ENCODE measurements at regions not wholly inside any gene's neighbourhood (a gene's known extent, or its start where the extent isn't known, plus 50 kb on each side); places are given as distances from the start of the nearest gene placed in this dataset.
A peak's percentile ranks its signal among the peaks of the same experiment; 100 is the strongest.

DNA sequence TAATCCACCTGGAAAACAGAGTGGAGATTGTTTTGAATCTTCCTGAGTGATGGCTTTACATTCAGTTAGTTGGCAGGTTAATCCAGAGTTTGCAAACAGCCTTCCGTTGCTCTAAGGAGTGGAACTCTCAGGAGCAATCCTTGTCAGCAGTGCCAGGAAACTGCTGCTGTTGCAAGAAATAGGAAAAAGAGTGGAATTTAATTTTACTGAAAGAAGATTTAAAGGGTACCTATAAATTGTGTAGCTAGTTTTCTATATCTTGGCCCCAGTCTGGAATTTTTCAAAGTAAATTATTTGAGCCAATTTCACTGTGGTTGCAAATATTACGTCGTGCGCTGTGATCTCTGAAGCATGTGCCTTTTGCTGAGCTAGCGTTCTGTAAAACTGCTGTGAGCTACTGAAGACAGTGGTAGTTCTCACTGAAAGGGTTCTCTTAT, 55.5 kb upstream of the SLC5A12 start:
- Histone ChIP-seq H3K4me3 (ENCODE audit: low read depth, low read length) (no peak overlapping the region), H3K27me3 (ENCODE audit: insufficient read depth, low read length) (no peaks in the 10 kb centered on the region), H3K27ac (ENCODE audit: low read depth, low read length) (no peak overlapping the region), H3K4me1 (ENCODE audit: control insufficient read depth, insufficient read depth, low read length, unreplicated experiment) (peaks cover 18% of the 10 kb centered on the region), H3K36me3 (ENCODE audit: insufficient read depth, low read length) (no peaks in the 10 kb centered on the region), H3K79me2 (ENCODE audit: control insufficient read depth, insufficient read depth, low read length, unreplicated experiment) (no peaks in the 10 kb centered on the region), H2AFZ (ENCODE audit: low read length, unreplicated experiment) (no peak overlapping the region)

DNA sequence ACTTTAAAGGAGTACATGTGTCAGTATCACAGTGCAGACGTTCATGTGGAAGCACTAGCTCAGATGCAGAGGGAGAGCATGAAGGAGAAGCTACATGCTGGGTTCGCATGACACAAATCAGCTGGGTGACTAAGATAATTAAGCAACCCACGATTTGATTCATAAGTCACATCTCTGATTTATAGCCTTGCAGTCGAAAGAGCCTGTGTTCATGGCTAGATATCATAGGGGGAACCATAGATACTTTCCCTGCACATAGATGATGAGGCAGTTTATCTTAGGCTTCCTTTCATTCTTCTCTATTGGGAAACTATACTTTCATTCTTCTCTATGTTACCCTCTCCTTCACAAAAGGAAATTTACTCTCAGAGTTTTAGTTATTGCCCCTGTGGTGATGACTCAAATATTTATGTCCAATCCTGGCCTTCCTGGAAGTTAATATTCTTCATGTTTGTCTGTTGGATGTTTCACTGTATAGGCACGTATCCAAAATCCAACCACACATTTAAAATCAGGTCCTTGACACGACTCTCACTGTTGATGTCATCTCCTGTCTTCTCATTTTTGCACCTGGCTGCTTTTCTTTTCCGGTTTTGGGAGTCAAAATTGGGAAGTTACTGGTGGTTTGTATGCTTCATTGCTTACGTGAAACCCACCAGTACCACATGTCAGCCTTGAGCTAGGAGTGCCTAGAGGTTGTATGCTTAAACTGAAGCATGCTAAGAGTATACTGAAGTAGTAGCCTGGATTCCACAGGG, 56.3 kb upstream of the SLC5A12 start:
- Histone ChIP-seq H3K4me3 (ENCODE audit: low read depth, low read length) (peak overlapping the region; percentile 40), H2AFZ (ENCODE audit: low read length, unreplicated experiment) (peak overlapping the region; percentile 43), H3K27ac (ENCODE audit: low read depth, low read length) (peak overlapping the region; percentile 77)

DNA sequence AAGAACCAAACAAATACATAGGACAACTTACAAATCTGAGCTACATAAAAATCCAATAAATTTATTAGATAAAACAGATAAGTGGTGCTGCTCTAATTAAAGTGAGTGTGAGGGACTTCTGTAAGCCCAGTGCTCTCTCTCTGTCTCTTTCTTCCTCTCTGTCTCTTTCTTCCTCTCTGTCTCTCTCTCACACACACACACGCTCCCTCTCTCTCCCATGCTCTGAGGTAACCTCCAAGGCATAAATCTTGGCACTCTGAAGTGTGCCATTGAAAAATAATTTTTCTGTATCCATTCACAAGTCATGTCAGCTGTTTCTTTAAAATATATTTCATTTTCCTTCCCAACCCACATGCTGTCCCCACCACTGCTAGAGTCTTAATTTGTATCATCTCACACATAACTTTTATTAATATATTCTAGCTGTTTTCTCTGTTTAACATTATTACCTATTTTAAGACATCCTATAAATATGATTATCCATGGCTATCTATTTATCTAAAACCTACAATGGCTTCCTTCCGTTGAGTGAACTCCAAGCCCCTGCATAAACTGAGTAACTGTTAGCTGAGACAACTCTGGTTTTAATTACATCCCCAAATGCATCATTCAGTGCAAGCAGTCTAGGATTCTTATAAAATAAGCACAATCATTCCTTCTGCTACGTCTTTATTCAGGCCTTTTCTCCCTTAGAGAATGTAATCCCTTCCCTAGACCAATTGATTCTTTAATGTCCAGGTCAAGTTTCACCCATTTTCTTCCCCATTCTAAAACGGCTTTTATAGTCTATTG, 57.4 kb upstream of the SLC5A12 start:
- H3K79me2 ChIP-seq (ENCODE audit: control insufficient read depth, insufficient read depth, low read length, unreplicated experiment), result no peaks in the 10 kb centered on the region
- no peak overlapping the region for H3K4me3 ChIP-seq (ENCODE audit: low read depth, low read length)
- H3K27me3 ChIP-seq (ENCODE audit: insufficient read depth, low read length), result no peaks in the 10 kb centered on the region
- peaks cover 18% of the 10 kb centered on the region for H3K4me1 ChIP-seq (ENCODE audit: control insufficient read depth, insufficient read depth, low read length, unreplicated experiment)
- peak overlapping the region; percentile 77 for H3K27ac ChIP-seq (ENCODE audit: low read depth, low read length)
- no peak overlapping the region for H2AFZ ChIP-seq (ENCODE audit: low read length, unreplicated experiment)
- H3K36me3 ChIP-seq (ENCODE audit: insufficient read depth, low read length), result no peaks in the 10 kb centered on the region

More for the DNA sequence above, 56.3 kb upstream of the SLC5A12 start:
- Histone ChIP-seq H3K4me1 (ENCODE audit: control insufficient read depth, insufficient read depth, low read length, unreplicated experiment) (peaks cover 18% of the 10 kb centered on the region), H3K36me3 (ENCODE audit: insufficient read depth, low read length) (no peaks in the 10 kb centered on the region), H3K27me3 (ENCODE audit: insufficient read depth, low read length) (no peaks in the 10 kb centered on the region), H3K79me2 (ENCODE audit: control insufficient read depth, insufficient read depth, low read length, unreplicated experiment) (no peaks in the 10 kb centered on the region)

DNA sequence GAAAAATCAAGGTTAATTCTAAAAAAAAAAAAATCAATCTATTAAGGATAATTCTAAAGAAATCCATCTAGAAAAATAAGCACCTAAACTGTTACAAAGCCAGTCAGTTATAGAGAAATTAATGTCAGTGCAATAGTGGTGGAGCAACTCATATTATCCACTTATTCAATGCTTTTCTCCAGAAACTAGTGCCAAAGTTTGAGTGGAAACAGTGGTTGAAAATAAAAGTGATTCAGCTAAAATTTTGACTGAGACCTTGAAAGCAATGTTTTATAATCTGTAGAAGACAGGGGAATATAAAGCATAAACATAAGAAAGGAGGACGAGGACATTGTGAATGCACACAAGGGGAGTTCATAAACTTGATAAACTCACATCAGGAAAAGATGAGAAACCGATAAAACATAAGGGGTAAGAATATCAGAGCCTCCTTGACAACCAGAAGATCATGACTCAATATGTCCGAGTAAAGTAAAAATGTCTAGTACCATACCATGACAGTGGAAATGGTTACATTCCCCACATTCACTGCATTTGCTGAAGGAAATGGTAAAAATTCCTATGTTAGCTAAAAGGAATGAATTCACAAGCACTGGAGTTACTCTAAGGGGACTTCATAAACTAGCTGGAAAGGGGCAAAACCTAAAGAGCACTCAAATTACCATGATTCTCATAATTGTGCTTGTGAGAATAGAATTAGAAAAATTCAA, 58.7 kb upstream of the SLC5A12 start:
- Histone ChIP-seq H2AFZ (ENCODE audit: low read length, unreplicated experiment) (no peak overlapping the region), H3K79me2 (ENCODE audit: control insufficient read depth, insufficient read depth, low read length, unreplicated experiment) (no peaks in the 10 kb centered on the region), H3K4me1 (ENCODE audit: control insufficient read depth, insufficient read depth, low read length, unreplicated experiment) (peaks cover 18% of the 10 kb centered on the region), H3K36me3 (ENCODE audit: insufficient read depth, low read length) (no peaks in the 10 kb centered on the region), H3K27ac (ENCODE audit: low read depth, low read length) (no peak overlapping the region), H3K4me3 (ENCODE audit: low read depth, low read length) (no peak overlapping the region), H3K27me3 (ENCODE audit: insufficient read depth, low read length) (no peaks in the 10 kb centered on the region)

DNA sequence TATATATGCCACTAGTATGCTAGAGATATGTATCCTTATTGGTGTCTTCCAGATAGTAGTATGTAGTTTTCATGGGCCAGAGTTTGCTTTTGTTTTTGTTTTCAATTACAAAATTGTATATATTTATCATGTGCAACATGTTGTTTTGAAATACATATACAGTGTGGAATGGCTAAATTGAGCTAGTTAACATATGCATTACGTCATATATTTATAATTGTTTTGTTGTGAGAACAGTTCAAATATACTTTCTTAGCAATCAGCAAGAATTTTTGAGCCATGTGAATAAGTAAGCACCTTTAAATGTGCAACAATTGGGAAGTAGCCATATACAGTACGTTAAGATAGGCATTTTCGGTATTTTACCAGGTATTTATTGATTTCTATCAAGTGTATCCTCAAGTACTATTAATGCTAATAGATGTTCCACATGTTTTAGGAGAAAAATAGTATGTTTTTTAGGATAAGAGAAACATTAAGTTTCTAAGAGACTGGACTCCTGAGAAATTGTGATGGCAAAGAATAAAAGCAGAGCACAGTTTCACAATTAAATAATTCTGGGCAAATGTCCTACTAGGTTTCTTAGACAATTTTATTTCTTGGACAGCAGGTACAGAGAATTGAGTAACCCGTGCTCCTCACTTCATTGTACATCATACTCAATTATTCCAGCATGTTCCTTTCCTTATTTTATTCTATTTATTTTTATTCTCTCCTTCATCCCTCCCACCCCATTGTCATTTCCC, 60.5 kb upstream of the SLC5A12 start:
- no peaks in the 10 kb centered on the region for H3K79me2 ChIP-seq (ENCODE audit: control insufficient read depth, insufficient read depth, low read length, unreplicated experiment)
- no peak overlapping the region for H3K27ac ChIP-seq (ENCODE audit: low read depth, low read length)
- H3K36me3 ChIP-seq (ENCODE audit: insufficient read depth, low read length), result no peaks in the 10 kb centered on the region
- no peak overlapping the region for H3K4me3 ChIP-seq (ENCODE audit: low read depth, low read length)
- H2AFZ ChIP-seq (ENCODE audit: low read length, unreplicated experiment), result no peak overlapping the region
- peaks cover 15% of the 10 kb centered on the region for H3K4me1 ChIP-seq (ENCODE audit: control insufficient read depth, insufficient read depth, low read length, unreplicated experiment)
- H3K27me3 ChIP-seq (ENCODE audit: insufficient read depth, low read length), result no peaks in the 10 kb centered on the region

DNA sequence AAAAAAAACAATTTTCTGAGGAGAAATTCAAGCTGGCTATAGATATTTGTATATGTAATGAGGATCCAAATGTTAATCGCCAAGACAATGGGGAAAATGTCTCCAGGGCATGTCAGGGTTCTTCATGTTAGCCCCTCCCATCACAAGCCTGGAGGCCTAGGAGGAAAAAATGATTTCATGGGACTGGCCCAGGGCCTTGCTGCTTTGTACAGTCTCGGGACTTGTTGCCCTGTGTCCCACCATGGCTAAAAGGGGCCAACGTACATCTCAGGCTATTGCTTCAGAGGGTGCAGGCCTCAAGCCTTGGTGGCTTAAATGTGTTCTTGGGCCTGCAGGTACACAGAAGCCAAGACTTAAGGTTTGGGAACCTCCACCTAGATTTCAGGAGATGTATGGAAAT, 62.1 kb upstream of the SLC5A12 start:
- H3K4me3 ChIP-seq (ENCODE audit: low read depth, low read length), result no peak overlapping the region
- no peak overlapping the region for H3K27ac ChIP-seq (ENCODE audit: low read depth, low read length)
- no peak overlapping the region for H2AFZ ChIP-seq (ENCODE audit: low read length, unreplicated experiment)
- H3K79me2 ChIP-seq (ENCODE audit: control insufficient read depth, insufficient read depth, low read length, unreplicated experiment), result no peaks in the 10 kb centered on the region
- H3K4me1 ChIP-seq (ENCODE audit: control insufficient read depth, insufficient read depth, low read length, unreplicated experiment), result no peaks in the 10 kb centered on the region
- no peaks in the 10 kb centered on the region for H3K36me3 ChIP-seq (ENCODE audit: insufficient read depth, low read length)
- no peaks in the 10 kb centered on the region for H3K27me3 ChIP-seq (ENCODE audit: insufficient read depth, low read length)

DNA sequence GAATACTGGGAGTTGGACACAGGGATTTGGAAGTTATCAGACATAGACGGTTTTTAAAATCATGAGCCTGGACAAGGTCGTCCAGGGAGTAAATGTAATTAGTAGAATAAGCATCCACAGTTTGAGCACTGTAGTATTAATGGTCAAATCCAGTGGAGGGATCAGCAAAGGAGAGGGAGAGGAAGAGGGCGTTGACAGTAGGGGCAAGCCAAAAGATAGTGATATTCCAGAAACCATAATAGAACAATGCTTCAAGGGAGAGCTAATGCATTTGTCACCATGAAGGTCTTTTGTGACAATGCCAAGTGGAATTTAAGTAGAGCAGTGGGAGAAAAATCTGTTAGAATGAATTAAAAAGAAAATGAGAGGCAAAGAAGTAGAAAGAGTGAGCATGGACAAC, 68.9 kb upstream of the SLC5A12 start:
- no peaks in the 10 kb centered on the region for H3K4me1 ChIP-seq (ENCODE audit: control insufficient read depth, insufficient read depth, low read length, unreplicated experiment)
- no peaks in the 10 kb centered on the region for H3K27me3 ChIP-seq (ENCODE audit: insufficient read depth, low read length)
- H2AFZ ChIP-seq (ENCODE audit: low read length, unreplicated experiment), result no peak overlapping the region
- no peak overlapping the region for H3K27ac ChIP-seq (ENCODE audit: low read depth, low read length)
- no peak overlapping the region for H3K4me3 ChIP-seq (ENCODE audit: low read depth, low read length)
- no peaks in the 10 kb centered on the region for H3K79me2 ChIP-seq (ENCODE audit: control insufficient read depth, insufficient read depth, low read length, unreplicated experiment)
- no peaks in the 10 kb centered on the region for H3K36me3 ChIP-seq (ENCODE audit: insufficient read depth, low read length)

DNA sequence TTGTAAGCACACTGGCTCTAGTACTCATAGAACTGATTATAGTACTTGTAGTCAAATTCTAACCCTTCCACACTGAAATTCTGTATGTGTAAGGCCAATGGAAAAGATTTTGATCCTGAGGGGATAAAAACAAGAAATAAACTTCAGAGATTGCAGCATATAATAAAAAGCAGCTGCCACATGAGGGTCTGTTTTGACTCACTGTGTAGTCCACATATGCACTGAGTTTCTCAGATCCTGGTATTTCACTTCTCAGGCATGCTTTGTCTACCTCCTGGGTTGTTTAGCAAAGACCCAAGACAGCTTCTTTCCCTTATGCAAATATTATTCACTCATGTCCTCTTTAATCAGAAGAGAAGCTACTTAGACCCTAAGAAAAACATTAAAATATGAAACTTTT, 71.1 kb upstream of the SLC5A12 start:
- Histone ChIP-seq H2AFZ (ENCODE audit: low read length, unreplicated experiment) (no peak overlapping the region), H3K27ac (ENCODE audit: low read depth, low read length) (no peak overlapping the region), H3K79me2 (ENCODE audit: control insufficient read depth, insufficient read depth, low read length, unreplicated experiment) (no peaks in the 10 kb centered on the region), H3K4me3 (ENCODE audit: low read depth, low read length) (no peak overlapping the region), H3K4me1 (ENCODE audit: control insufficient read depth, insufficient read depth, low read length, unreplicated experiment) (no peaks in the 10 kb centered on the region), H3K27me3 (ENCODE audit: insufficient read depth, low read length) (no peaks in the 10 kb centered on the region), H3K36me3 (ENCODE audit: insufficient read depth, low read length) (no peaks in the 10 kb centered on the region)

DNA sequence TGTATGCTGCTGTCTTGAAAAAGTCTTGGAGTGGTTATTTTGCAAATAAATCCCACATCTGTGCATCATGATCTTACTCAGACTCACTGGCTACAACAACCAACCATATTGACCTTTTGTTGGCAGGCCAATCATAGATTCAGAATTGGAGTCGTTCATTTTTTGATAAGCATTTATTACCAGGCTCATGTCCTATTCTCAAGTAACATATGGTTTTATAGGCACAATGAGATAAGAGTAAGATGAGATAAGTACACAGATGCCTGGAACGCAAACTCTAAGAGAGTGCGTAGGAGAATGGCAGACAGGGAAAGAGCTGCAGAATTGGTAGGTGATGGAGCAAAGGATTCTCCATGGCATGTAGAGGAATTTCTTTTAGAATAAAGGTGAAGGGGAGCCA, 71.6 kb upstream of the SLC5A12 start:
- no peaks in the 10 kb centered on the region for H3K79me2 ChIP-seq (ENCODE audit: control insufficient read depth, insufficient read depth, low read length, unreplicated experiment)
- H3K27me3 ChIP-seq (ENCODE audit: insufficient read depth, low read length), result no peaks in the 10 kb centered on the region
- H2AFZ ChIP-seq (ENCODE audit: low read length, unreplicated experiment), result no peak overlapping the region
- H3K4me3 ChIP-seq (ENCODE audit: low read depth, low read length), result no peak overlapping the region
- no peaks in the 10 kb centered on the region for H3K36me3 ChIP-seq (ENCODE audit: insufficient read depth, low read length)
- no peaks in the 10 kb centered on the region for H3K4me1 ChIP-seq (ENCODE audit: control insufficient read depth, insufficient read depth, low read length, unreplicated experiment)
- H3K27ac ChIP-seq (ENCODE audit: low read depth, low read length), result no peak overlapping the region

DNA sequence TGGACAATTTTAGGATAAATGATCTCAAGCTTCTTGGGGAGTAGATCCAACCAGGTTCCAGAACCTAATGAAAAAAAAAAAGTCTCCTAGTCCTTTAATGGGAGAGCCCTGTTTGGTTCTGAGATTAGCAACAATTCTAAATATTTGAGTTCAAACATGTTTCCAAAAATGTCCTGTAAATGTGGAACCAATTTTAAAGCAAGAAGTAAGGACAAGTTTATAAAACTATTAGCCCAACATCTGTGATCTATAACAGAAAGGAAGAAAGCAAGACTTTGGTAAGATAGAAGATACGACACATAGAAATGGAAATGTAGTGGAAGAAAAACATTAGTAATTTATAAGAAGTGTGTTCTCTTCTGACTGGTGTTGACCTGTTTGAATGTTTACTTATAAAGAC, 79.7 kb upstream of the SLC5A12 start:
- Histone ChIP-seq H3K4me1 (ENCODE audit: control insufficient read depth, insufficient read depth, low read length, unreplicated experiment) (peaks cover 8% of the 10 kb centered on the region), H3K4me3 (ENCODE audit: low read depth, low read length) (no peak overlapping the region), H3K36me3 (ENCODE audit: insufficient read depth, low read length) (no peaks in the 10 kb centered on the region), H2AFZ (ENCODE audit: low read length, unreplicated experiment) (no peak overlapping the region), H3K27ac (ENCODE audit: low read depth, low read length) (no peak overlapping the region), H3K27me3 (ENCODE audit: insufficient read depth, low read length) (no peaks in the 10 kb centered on the region), H3K79me2 (ENCODE audit: control insufficient read depth, insufficient read depth, low read length, unreplicated experiment) (no peaks in the 10 kb centered on the region)

Measured in ACC112 (cell line).